GM12874 (cell line): ENCODE measurements at regions not wholly inside any gene's neighbourhood (a gene's known extent, or its start where the extent isn't known, plus 50 kb on each side); places are given as distances from the start of the nearest gene placed in this dataset.

Source experiments
- CTCF ChIP-seq: IDR thresholded peaks from 2 replicates; pipeline ENCODE4 v1.5.1; 2011; ENCODE audit warnings: low read depth, mild to moderate bottlenecking, control low read depth, low read length, moderate library complexity; ENCODE audit not compliant: insufficient read depth

DNA sequence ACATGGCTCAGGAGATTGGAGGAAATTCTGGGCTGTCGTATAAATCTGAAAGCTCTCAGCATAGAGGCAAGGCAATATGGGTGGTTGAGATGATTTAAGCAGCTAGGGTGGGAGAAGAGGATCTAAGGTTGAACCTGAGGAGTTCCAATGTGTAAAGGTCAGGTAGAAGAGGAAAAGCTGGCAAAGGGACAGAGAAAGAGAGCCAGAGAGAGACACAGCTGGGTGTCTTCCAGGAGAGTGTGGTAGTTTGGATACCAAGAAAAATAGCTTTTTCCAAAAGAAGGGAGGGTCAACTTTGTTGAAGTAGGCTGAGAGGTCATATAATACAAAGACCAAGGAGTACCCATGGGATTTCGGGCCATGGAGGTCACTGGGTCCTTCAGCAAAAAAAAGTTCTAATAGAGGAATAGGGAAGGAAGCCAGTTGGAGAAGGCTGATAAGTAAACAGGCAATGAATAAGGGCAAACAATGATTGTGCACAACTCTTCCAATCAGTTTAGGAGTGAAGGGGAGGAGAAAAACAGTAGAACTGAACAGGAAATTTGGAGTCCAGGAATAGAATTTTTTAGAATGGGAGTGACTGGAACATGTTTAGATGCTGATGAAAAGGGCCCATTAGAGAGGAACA is 135.1 kb downstream of the QRSL1 start:
- TF ChIP-seq CTCF, result no peak

DNA sequence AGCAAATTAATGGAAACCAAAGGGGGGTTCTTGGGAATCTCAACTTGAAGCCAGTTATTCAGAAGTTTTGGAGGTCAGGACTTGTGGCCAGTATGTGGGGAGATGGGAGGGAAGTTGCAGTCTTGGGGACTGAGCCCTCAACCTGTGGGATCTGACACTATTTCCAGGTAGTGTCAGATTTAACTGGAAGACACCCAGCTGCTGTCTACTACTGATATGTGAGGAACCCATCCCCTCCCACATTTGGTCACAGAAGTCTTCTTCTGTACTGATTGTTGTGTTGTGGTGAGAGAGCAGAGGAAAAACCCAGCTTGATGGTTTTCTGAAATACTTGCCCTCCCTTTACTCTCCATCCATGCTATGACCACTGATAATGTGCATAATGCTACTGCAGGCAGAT is 134.0 kb downstream of the QRSL1 start:
- no peak for TF ChIP-seq CTCF

GRCh38 chr6:106761160-106761559 is 131.8 kb downstream of the QRSL1 start:
- TF ChIP-seq CTCF, result no peak

DNA sequence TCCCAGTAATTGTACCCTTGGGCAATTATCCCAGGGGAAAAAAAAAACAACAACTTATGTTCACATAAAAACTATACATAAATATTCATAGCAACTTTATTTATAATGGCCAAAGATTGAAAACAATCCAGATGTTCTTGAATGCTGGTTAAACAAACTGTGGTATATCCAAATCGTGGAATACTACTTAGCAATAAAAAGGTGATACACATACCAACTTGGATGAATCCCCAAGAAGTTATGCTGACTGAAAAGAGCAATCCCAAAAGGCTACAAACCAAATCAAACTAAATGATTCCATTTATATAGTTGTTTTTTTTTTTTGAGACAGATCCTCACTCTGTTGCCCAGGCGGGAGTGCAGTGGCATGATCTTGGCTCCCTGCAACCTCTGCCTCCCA is 129.7 kb downstream of the QRSL1 start:
- no peak for TF ChIP-seq CTCF

DNA sequence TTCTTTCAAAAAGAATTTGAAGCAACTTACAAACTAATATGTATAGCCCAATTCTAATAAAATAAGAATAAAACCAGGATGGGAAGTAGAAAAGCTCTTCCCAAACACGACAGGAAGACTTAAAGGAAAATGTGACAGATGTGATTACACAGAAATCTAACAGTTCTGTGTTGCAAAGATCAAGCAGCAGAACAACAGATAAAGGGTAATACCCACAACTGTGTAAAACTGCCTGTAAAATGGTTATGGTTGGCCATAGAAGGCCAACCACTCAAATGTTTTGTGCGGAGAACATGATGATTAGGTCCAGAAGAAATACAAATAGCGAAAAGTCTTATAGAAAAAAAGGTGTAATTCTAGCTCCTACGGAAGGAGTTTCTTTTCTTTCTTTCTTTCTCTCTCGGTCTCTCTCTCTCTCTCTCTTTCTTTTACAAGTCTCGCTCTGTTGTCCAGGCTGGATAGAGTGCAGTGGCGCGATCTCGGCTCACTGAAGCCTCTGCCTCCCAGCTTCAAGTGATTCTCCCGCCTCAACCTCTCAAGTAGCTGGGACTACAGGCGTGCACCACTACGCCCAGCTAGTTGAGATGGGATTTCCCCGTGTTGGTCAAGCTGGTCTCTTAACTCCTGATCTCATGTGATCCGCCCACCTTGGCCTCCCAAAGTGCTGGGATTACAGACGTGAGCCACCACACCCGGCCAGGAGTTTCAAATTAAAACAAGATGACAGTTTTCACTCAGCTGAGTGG is 128.5 kb downstream of the QRSL1 start:
- no peak for TF ChIP-seq CTCF

DNA sequence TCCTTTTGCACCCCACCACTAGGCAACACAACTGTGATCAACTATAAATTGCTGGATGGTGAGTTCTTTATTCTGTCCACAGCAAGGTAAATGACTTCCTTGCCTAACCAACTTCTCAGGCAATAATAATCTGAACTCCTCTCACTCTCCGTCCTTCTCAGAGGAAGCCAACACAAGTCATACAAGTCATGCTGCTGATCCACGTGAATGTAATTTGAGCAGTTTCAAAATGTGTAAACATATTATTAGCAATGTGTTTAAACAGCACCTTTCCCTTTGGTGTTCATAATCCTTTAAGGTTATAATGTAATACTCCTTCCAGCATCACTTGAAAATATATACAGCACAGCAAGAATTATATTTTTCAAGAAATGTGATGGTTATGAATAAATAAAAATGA is 127.9 kb downstream of the QRSL1 start:
- TF ChIP-seq CTCF, result no peak

GRCh38 chr6:106754215-106754614 is 124.8 kb downstream of the QRSL1 start:
- no peak for TF ChIP-seq CTCF
